Parathyroid adenoma (tissue), 2 donors: ENCODE measurements at regions not wholly inside any gene's neighbourhood (a gene's known extent, or its start where the extent isn't known, plus 50 kb on each side); places are given as distances from the start of the nearest gene placed in this dataset.
"Not testable (repeated sequence)": the region's sequence is repeated elsewhere in the genome, so short reads cannot be mapped to it uniquely, and the experiment has no call there.

ENCODE experiments used
- H2AFZ ChIP-seq: fragments of 300-600 bp; sonication (generic); one replicate; pipeline ENCODE4 v1.7.0; 2017; ENCODE audit warnings: antibody characterized with exemption, mild to moderate bottlenecking
- H3K27ac ChIP-seq: fragments of 300-600 bp; sonication (generic); one replicate; pipeline ENCODE4 v1.7.0; 2017
- H3K27me3 ChIP-seq: fragments of 300-600 bp; sonication (generic); one replicate; pipeline ENCODE4 v1.7.0; 2017; ENCODE audit warnings: low read length; ENCODE audit not compliant: control insufficient read depth, insufficient read depth
- H3K36me3 ChIP-seq: fragments of 300-600 bp; sonication (generic); one replicate; pipeline ENCODE4 v1.7.0; 2017; ENCODE audit warnings: low read length; ENCODE audit not compliant: control insufficient read depth, insufficient read depth
- H3K4me1 ChIP-seq: fragments of 300-600 bp; sonication (generic); one replicate; pipeline ENCODE4 v1.7.0; 2017; ENCODE audit warnings: control low read depth
- H3K4me2 ChIP-seq: fragments of 300-600 bp; sonication (generic); one replicate; pipeline ENCODE4 v1.7.0; 2017; ENCODE audit warnings: low read length
- H3K4me3 ChIP-seq: fragments of 300-600 bp; sonication (generic); one replicate; pipeline ENCODE4 v1.7.0; 2017; ENCODE audit warnings: low read depth, low read length
- H3K79me2 ChIP-seq: fragments of 300-600 bp; sonication (generic); one replicate; pipeline ENCODE4 v1.7.0; 2017; ENCODE audit warnings: control low read depth
- H3K9ac ChIP-seq: fragments of 300-600 bp; sonication (generic); one replicate; pipeline ENCODE4 v1.7.0; 2017; ENCODE audit warnings: mild to moderate bottlenecking
- H3K9me3 ChIP-seq: fragments of 300-600 bp; sonication (generic); one replicate; pipeline ENCODE4 v1.7.0; 2017; ENCODE audit warnings: low read length; ENCODE audit not compliant: control insufficient read depth
- TF ChIP-seq, protein P1 (sequence below): fragments of 300-600 bp; sonication (generic); IDR thresholded peaks from one replicate; pipeline ENCODE4 v1.7.0; 2017; ENCODE audit warnings: antibody characterized with exemption, mild to moderate bottlenecking
- donor health status: primary hyperparathyroidism.

DNA sequence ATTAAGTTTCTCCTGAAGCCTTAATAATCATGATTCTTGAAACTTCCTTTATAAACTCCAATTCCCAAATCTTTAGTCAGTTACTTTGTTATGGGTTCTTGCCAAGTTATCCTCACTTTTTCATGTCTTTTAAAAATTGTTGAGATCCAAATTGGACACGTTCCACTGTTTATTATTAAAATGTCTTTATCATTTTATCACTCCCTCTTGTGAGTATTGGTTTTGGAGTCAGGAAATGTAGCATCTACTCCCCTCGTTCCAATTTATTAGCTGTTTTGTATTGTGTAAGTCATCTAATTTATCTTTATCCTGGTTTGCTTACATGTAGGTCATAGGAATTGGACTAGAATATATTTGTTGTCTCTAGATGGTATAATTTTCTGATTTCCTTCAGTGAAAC lies 213.1 kb upstream of the SLC39A10 start:
- no peak overlapping the region for H3K4me3 ChIP-seq
- no peaks in the 10 kb centered on the region for H3K4me1 ChIP-seq
- H3K27me3 ChIP-seq = no peaks in the 10 kb centered on the region
- H3K27ac ChIP-seq = no peak overlapping the region
- no peaks in the 10 kb centered on the region for H3K36me3 ChIP-seq
- H2AFZ ChIP-seq = no peak overlapping the region
- H3K79me2 ChIP-seq = no peaks in the 10 kb centered on the region
- no peak overlapping the region for H3K4me2 ChIP-seq
- TF ChIP-seq, protein P1, sequence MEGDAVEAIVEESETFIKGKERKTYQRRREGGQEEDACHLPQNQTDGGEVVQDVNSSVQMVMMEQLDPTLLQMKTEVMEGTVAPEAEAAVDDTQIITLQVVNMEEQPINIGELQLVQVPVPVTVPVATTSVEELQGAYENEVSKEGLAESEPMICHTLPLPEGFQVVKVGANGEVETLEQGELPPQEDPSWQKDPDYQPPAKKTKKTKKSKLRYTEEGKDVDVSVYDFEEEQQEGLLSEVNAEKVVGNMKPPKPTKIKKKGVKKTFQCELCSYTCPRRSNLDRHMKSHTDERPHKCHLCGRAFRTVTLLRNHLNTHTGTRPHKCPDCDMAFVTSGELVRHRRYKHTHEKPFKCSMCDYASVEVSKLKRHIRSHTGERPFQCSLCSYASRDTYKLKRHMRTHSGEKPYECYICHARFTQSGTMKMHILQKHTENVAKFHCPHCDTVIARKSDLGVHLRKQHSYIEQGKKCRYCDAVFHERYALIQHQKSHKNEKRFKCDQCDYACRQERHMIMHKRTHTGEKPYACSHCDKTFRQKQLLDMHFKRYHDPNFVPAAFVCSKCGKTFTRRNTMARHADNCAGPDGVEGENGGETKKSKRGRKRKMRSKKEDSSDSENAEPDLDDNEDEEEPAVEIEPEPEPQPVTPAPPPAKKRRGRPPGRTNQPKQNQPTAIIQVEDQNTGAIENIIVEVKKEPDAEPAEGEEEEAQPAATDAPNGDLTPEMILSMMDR = no peak
- H3K9ac ChIP-seq = no peak overlapping the region
- H3K9me3 ChIP-seq = no peaks in the 10 kb centered on the region

DNA sequence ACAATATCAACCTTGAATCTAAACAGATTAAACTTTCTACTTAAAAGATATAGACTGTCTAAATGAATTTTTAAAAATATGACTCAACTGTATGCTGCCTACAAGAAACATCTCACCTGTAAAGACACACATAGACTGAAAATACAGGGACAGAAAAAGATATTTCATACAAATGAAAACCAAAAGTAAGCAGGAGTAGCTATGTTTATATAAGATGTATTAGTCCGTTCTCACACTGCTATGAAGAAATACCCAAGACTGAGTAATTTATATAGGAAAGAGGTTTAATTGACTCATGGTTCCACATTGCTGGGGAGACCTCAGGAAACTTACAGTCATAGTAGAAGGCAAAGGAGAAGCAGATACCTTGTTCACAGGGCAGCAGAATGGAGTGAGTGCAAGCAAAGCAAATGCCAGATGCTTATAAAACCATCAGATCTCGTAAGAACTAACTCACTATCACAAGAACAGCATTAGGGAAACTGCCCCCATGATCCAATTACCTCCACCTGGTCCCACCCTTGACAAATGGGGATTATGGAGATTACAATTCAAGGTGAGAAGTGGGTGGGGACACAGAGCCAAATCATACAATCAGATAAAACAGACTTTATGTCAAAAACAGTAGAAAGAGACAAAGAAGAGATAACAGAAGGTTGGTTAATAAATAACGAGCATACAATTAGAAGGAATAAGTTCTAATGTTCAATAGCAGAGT lies 214.4 kb upstream of the SLC39A10 start:
- H3K4me2 ChIP-seq = no peak overlapping the region
- H3K27ac ChIP-seq = no peak overlapping the region
- H3K4me1 ChIP-seq = no peaks in the 10 kb centered on the region
- no peaks in the 10 kb centered on the region for H3K27me3 ChIP-seq
- H3K9ac ChIP-seq = no peak overlapping the region
- H3K9me3 ChIP-seq = no peaks in the 10 kb centered on the region
- no peak overlapping the region for H3K4me3 ChIP-seq
- no peaks in the 10 kb centered on the region for H3K79me2 ChIP-seq
- H3K36me3 ChIP-seq = no peaks in the 10 kb centered on the region
- H2AFZ ChIP-seq = no peak overlapping the region
- TF ChIP-seq, protein P1 = no peak

DNA sequence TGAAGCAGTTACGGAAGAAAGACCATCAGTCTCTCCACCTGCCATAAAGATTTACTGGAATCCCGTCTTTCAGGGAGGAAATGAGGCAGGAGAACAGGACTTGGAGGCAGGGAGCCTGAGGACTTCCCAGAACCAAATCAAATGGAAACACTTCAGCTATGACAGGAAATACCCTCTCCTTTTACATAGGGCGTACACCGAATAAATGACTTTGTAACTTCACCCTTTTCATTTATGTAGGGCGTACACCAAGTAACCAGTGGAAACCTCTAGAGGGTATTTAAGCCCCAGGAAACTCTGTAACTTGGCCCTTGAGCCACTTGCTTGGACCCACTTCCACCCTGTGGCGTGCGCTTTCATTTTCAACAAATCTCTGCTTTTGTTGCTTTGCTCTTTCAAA lies 218.3 kb upstream of the SLC39A10 start:
- no peaks in the 10 kb centered on the region for H3K27me3 ChIP-seq
- H2AFZ ChIP-seq = no peak overlapping the region
- H3K4me1 ChIP-seq = no peaks in the 10 kb centered on the region
- no peak overlapping the region for H3K4me2 ChIP-seq
- H3K9ac ChIP-seq = no peak overlapping the region
- H3K4me3 ChIP-seq = no peak overlapping the region
- no peak overlapping the region for H3K27ac ChIP-seq
- H3K79me2 ChIP-seq = no peaks in the 10 kb centered on the region
- no peaks in the 10 kb centered on the region for H3K36me3 ChIP-seq
- H3K9me3 ChIP-seq = no peaks in the 10 kb centered on the region
- TF ChIP-seq, protein P1 = no peak

DNA sequence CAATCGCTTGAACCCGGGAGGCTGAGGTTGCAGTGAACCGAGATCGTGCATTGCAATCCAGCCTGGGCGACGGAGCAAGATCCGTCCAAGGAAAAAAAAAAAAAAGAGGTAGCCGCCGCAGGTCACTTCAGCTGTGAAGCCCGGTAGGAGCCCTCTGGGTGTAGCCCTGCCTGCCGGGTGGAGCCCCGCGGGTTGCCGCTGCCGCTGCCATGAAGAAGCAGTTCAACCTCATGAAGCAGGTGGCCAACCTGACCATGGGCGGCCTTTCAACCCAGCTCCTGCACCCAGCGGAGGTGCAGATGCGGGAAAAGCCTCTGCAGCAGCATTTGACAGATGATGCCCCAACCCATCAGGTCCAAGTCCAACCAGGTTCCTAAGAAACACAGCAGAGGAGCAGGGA lies 219.5 kb upstream of the SLC39A10 start:
- Histone ChIP-seq H3K36me3 (no peaks in the 10 kb centered on the region), H3K27me3 (no peaks in the 10 kb centered on the region), H3K9ac (no peak overlapping the region), H3K4me1 (no peaks in the 10 kb centered on the region), H3K27ac (no peak overlapping the region), H3K4me2 (no peak overlapping the region), H3K79me2 (no peaks in the 10 kb centered on the region), H2AFZ (no peak overlapping the region), H3K9me3 (no peaks in the 10 kb centered on the region), H3K4me3 (no peak overlapping the region)
- TF ChIP-seq, protein P1 = no peak

GRCh38 chr2:195434346-195434745 lies 222.7 kb upstream of the SLC39A10 start:
- Histone ChIP-seq H3K79me2 (no peaks in the 10 kb centered on the region), H3K9me3 (no peaks in the 10 kb centered on the region), H3K27ac (no peak overlapping the region), H3K4me1 (no peaks in the 10 kb centered on the region), H3K9ac (no peak overlapping the region), H3K4me3 (no peak overlapping the region), H2AFZ (no peak overlapping the region), H3K36me3 (no peaks in the 10 kb centered on the region), H3K4me2 (no peak overlapping the region), H3K27me3 (no peaks in the 10 kb centered on the region)
- TF ChIP-seq, protein P1 = no peak

- H3K9ac ChIP-seq, H3K36me3 ChIP-seq, H3K79me2 ChIP-seq, H3K27me3 ChIP-seq, H3K27ac ChIP-seq, H3K4me1 ChIP-seq, H3K4me2 ChIP-seq, H2AFZ ChIP-seq, H3K9me3 ChIP-seq, H3K4me3 ChIP-seq: not testable (repeated sequence)
Observed at GRCh38 chr2:195433729-195434128, 223.3 kb upstream of the SLC39A10 start.
